Endodermal cell (in vitro differentiated cells): ENCODE measurements at regions not wholly inside any gene's neighbourhood (a gene's known extent, or its start where the extent isn't known, plus 50 kb on each side); places are given as distances from the start of the nearest gene placed in this dataset.

ENCODE experiments used
- DNase-seq: peaks from one replicate; pipeline ENCODE4 v3.0.0-alpha.2; 2017
- H3K27ac ChIP-seq: 2 replicates; pipeline ENCODE4 v1.5.1; 2013; ENCODE audit warnings: mild to moderate bottlenecking, low read depth, low read length, moderate library complexity
- H3K27me3 ChIP-seq: 2 replicates; pipeline ENCODE4 v1.6.1; 2013; ENCODE audit warnings: mild to moderate bottlenecking, low read length, moderate library complexity; ENCODE audit not compliant: insufficient read depth, control insufficient read depth, poor library complexity, severe bottlenecking
- H3K36me3 ChIP-seq: 2 replicates; pipeline ENCODE4 v1.7.0; 2013; ENCODE audit warnings: mild to moderate bottlenecking, low read length, moderate library complexity; ENCODE audit not compliant: control insufficient read depth, insufficient read depth
- H3K4me1 ChIP-seq: one replicate; pipeline ENCODE4 v1.7.0; 2013; ENCODE audit warnings: low read length; ENCODE audit not compliant: control insufficient read depth, insufficient read depth
- H3K4me3 ChIP-seq: 2 replicates; pipeline ENCODE4 v1.5.1; 2013; ENCODE audit warnings: mild to moderate bottlenecking, low read length, moderate library complexity
- H3K9ac ChIP-seq: 2 replicates; pipeline ENCODE4 v1.6.1; 2013; ENCODE audit warnings: mild to moderate bottlenecking, low read length, moderate library complexity; ENCODE audit not compliant: poor library complexity, severe bottlenecking; ENCODE audit errors: extremely low read depth
- H3K9me3 ChIP-seq: 2 replicates; pipeline ENCODE4 v1.6.1; 2013; ENCODE audit warnings: mild to moderate bottlenecking, low read length, moderate library complexity; ENCODE audit not compliant: control insufficient read depth
- H3K27ac Mint-ChIP-seq: 2 replicates; pipeline ENCODE4 v1.8.0; 2020; ENCODE audit warnings: mixed read lengths
- H3K27me3 Mint-ChIP-seq: 2 replicates; pipeline ENCODE4 v1.8.0; 2021; ENCODE audit warnings: mild to moderate bottlenecking, mixed read lengths; ENCODE audit not compliant: insufficient read depth
- H3K36me3 Mint-ChIP-seq: 2 replicates; pipeline ENCODE4 v1.8.0; 2020; ENCODE audit warnings: low read depth, mixed read lengths
- H3K4me1 Mint-ChIP-seq: 2 replicates; pipeline ENCODE4 v1.8.0; 2020; ENCODE audit warnings: mixed read lengths
- H3K4me3 Mint-ChIP-seq: 2 replicates; pipeline ENCODE4 v1.8.0; 2020; ENCODE audit warnings: mild to moderate bottlenecking, moderate library complexity, mixed read lengths
- H3K9me3 Mint-ChIP-seq: 2 replicates; pipeline ENCODE4 v1.8.0; 2020; ENCODE audit warnings: mild to moderate bottlenecking, mixed read lengths
- CTCF ChIP-seq: fragments of 200-600 bp; sonication (generic); conservative IDR thresholded peaks from 2 replicates; pipeline ENCODE4 v1.5.0; 2021; ENCODE audit warnings: antibody characterized with exemption, mild to moderate bottlenecking
- WGBS, 2 experiments: methylation state at CpG; one replicate each; pipeline versions ENCODE4 v1.1.5 to v1.1.7; 2013; ENCODE audit warnings: missing lambda C conversion rate in 2 of 2, mixed read lengths in 1 of 2; ENCODE audit not compliant: insufficient coverage in 1 of 2, insufficient read length in 1 of 2; 5-methylcytosine and 5-hydroxymethylcytosine counted together

GRCh38 chr2:19232312-19232711 lies 126.1 kb downstream of the OSR1 start:
- no peaks in the 10 kb centered on the region for H3K27me3 Mint-ChIP-seq
- no peaks in the 10 kb centered on the region for H3K36me3 Mint-ChIP-seq
- Histone ChIP-seq H3K4me3 (no peak overlapping the region), H3K4me1 (peaks cover 8% of the 10 kb centered on the region), H3K9ac (no peak overlapping the region), H3K36me3 (no peaks in the 10 kb centered on the region), H3K27me3 (no peaks in the 10 kb centered on the region), H3K27ac (no peak overlapping the region), H3K9me3 (no peaks in the 10 kb centered on the region)
- H3K4me3 Mint-ChIP-seq, result no peak overlapping the region
- no peak overlapping the region for H3K27ac Mint-ChIP-seq
- DNase-seq, result no peak
- H3K4me1 Mint-ChIP-seq, result peaks cover 13% of the 10 kb centered on the region
- WGBS, 2 experiments, result 100% methylated on average over 1 of the region's 1 CpG; no CpG with 5 or more reads in 1 of the 2 experiments
- H3K9me3 Mint-ChIP-seq, result no peaks in the 10 kb centered on the region
- no peak for TF ChIP-seq CTCF

- H3K36me3 Mint-ChIP-seq, result no peaks in the 10 kb centered on the region
- H3K4me3 ChIP-seq, result no peak overlapping the region
- H3K27me3 Mint-ChIP-seq, result peaks cover 2% of the 10 kb centered on the region
- H3K27me3 ChIP-seq, result no peaks in the 10 kb centered on the region
- H3K4me3 Mint-ChIP-seq, result no peak overlapping the region
- TF ChIP-seq CTCF, result no peak
- peaks cover 13% of the 10 kb centered on the region for H3K4me1 Mint-ChIP-seq
- H3K27ac ChIP-seq, result no peak overlapping the region
- H3K9me3 ChIP-seq, result no peaks in the 10 kb centered on the region
- peaks cover 8% of the 10 kb centered on the region for H3K4me1 ChIP-seq
- H3K9ac ChIP-seq, result no peak overlapping the region
- 97 to 100% methylated on average over 2 of the region's 2 CpGs for WGBS, 2 experiments
- H3K9me3 Mint-ChIP-seq, result no peaks in the 10 kb centered on the region
- DNase-seq, result no peak
- H3K27ac Mint-ChIP-seq, result no peak overlapping the region
- no peaks in the 10 kb centered on the region for H3K36me3 ChIP-seq
Measured at GRCh38 chr2:19231625-19232024, 126.8 kb downstream of the OSR1 start.

GRCh38 chr2:19230626-19231025 lies 127.8 kb downstream of the OSR1 start:
- Histone ChIP-seq H3K36me3 (no peaks in the 10 kb centered on the region), H3K27me3 (no peaks in the 10 kb centered on the region), H3K4me3 (no peak overlapping the region), H3K4me1 (peaks cover 8% of the 10 kb centered on the region), H3K9me3 (no peaks in the 10 kb centered on the region), H3K9ac (no peak overlapping the region), H3K27ac (no peak overlapping the region)
- Mint-ChIP-seq H3K27me3 (peaks cover 2% of the 10 kb centered on the region), H3K9me3 (no peaks in the 10 kb centered on the region), H3K4me3 (no peak overlapping the region), H3K27ac (no peak overlapping the region), H3K4me1 (peaks cover 13% of the 10 kb centered on the region), H3K36me3 (no peaks in the 10 kb centered on the region)
- 97% methylated on average over 2 of the region's 2 CpGs; no CpG with 5 or more reads in 1 of the 2 experiments for WGBS, 2 experiments
- DNase-seq, result no peak
- TF ChIP-seq CTCF, result no peak
